LNCaP clone FGC (cell line): ENCODE measurements at regions not wholly inside any gene's neighbourhood (a gene's known extent, or its start where the extent isn't known, plus 50 kb on each side); places are given as distances from the start of the nearest gene placed in this dataset.

Source experiments
- DNase-seq: peaks from one replicate; pipeline ENCODE4 v3.0.0-alpha.2; 2011; ENCODE audit warnings: low read depth
- H3K4me3 ChIP-seq: 2 replicates; pipeline ENCODE4 v1.5.1; 2011; ENCODE audit warnings: mild to moderate bottlenecking, low read depth, low read length, control low read depth
- CTCF ChIP-seq: IDR thresholded peaks from 2 replicates; pipeline ENCODE4 v1.5.1; 2012; ENCODE audit warnings: mild to moderate bottlenecking; ENCODE audit not compliant: control insufficient read depth, insufficient read depth; ENCODE audit errors: extremely low read depth

- no peak for TF ChIP-seq CTCF
- H3K4me3 ChIP-seq: no peak overlapping the region
- no peak for DNase-seq
Observed at GRCh38 chr1:29892247-29892646, 655.9 kb downstream of the PTPRU start.

DNA sequence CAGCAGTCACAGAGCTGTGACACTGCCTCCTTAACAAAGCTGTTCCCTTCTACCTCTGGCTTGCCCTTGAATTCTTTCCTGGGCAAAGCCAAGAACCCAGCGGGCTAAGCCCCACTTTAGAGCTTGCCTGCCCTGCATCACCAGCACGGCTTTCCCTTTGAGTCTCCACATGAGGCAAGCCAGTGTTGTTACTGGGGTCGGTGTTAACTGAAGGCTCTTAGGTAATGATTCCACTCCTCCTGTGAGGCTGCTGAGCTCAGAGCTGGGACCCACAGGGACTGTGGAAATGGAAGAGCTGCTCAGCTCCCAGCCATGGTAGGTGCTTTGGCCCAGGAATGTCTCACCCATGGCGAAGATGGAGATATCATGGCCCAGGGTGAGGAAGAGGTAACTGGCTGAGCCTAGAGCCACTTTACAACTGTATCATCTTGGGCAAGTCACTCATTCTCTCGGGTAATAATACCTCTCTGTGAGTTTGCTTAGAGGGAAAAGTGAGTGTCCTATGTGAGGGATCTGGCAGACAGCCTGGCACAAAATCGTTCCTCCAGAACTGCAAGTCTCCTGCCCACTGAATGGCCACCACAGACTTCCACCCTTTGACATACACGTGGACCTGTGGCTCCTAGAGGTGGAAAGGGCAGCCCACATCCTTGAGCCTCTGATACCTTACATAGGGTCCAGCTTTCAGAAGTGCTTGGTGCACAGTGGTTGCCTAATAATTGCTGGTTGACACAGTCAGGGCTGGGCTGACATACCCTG lies 654.1 kb downstream of the PTPRU start:
- no peak overlapping the region for H3K4me3 ChIP-seq
- no peak for TF ChIP-seq CTCF
- no peak for DNase-seq

DNA sequence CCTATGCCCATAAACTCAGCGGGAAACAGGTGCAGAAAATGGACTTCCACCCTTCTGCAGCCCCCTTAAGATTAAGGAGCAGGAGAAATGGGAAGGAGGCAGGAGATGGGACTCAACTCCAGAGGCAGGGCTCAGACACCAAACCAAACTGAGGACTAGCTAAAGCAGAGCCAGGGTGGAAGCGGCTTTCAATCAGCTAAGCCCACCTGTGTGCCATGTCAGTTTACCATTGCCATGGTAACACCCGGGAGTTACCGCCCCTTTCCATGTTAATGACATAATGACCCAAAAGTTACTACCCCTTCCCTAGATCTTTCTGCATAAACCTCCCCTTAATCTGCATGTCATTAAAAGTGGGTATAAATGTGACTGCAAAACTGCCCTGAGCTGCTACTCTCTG lies 653.5 kb downstream of the PTPRU start:
- no peak for DNase-seq
- no peak for TF ChIP-seq CTCF
- H3K4me3 ChIP-seq: no peak overlapping the region

- no peak for DNase-seq
- no peak overlapping the region for H3K4me3 ChIP-seq
- TF ChIP-seq CTCF: no peak
Observed at GRCh38 chr1:29884740-29885139, 648.4 kb downstream of the PTPRU start.

GRCh38 chr1:29883986-29884385 lies 647.7 kb downstream of the PTPRU start:
- DNase-seq: no peak
- no peak for TF ChIP-seq CTCF
- H3K4me3 ChIP-seq: no peak overlapping the region

DNA sequence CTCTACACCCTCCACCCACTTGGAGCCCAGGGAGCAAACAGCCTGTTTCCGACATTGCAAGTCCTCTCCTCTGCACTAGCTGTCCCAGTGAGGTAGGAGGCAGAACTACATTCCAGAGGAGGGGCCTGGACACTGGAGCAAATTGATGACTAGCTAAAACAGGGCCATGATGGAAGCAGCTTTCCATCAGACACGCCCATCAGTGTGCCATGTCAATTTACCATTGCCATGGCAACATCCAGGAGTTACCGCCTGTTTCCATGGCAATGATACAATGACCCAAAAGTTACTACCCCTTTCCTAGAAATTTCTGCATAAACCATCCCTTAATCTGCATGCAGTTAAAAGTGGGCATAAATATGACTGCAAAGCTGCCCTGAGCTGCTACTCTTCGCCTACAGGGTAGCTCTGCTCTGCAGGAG lies 647.1 kb downstream of the PTPRU start:
- H3K4me3 ChIP-seq: no peak overlapping the region
- no peak for TF ChIP-seq CTCF
- no peak for DNase-seq

DNA sequence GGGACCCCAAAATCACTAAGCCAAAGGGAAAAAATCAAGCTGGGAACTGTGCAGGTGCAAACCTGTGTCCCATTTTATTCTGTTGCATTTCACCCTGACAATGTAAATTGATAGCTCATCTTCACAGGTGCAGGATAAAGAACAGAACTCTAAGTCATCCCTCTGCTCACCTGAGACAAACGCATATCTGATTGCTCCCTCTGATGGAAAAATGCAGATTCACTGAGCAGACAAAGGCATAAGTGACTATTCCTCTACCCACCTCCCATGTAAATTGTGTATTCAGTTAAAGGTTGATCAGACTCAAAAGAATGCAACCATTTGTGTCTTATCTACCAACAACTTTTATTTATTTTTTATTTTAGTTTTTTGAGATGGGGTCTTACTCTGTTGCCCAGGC lies 644.2 kb downstream of the PTPRU start:
- no peak for DNase-seq
- H3K4me3 ChIP-seq: no peak overlapping the region
- TF ChIP-seq CTCF: peak; percentile 31; the same call in 1 of the 2 replicates
